ENCODE measurements at regions not wholly inside any gene's neighbourhood (a gene's known extent, or its start where the extent isn't known, plus 50 kb on each side); places are given as distances from the start of the nearest gene placed in this dataset.

DNA sequence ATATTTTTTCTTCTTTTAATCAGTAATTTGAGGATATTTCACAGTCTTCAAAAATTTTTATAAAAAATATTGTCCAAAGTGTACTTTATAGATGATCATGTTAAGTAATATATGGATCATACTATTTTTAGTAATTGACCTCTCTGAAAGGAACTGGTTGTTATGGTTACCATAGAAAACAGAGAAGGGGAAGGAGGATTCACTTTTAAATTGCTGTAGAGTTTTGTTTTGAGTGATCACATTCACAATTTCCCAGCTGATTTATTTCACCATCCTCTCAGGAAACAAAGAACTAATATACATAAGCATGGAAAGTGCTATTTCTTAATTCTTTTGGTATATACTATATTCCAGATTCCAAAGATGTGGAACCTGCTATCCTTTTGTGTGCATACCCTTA, 56.5 kb upstream of the NREP start:
- H3K27ac Mint-ChIP-seq = no peak overlapping the region

GRCh38 chr5:111810112-111810511, 53.1 kb upstream of the NREP start:
- H3K27ac Mint-ChIP-seq = no peak overlapping the region
- TF ChIP-seq CTCF (IDR thresholded peaks at IDR 0.05) = no peak
- ChIA-PET CTCF (no interaction called here), POLR2A (interaction anchor here (0.8 kb wide), 1 partner anchor 16 kb away, joined by 3 read pairs; no protein-coding TSS in a partner anchor)
- no peak for DNase-seq
- intact Hi-C loops (cut with micrococcal nuclease) = no loop called here
- ATAC-seq = no peak
- H3K36me3 Mint-ChIP-seq (ENCODE audit: low read depth) = no peaks in the 10 kb centered on the region
- no peaks in the 10 kb centered on the region for H3K27me3 Mint-ChIP-seq
- no peak overlapping the region for H3K4me3 Mint-ChIP-seq
- no peaks in the 10 kb centered on the region for H3K9me3 Mint-ChIP-seq
- H3K4me1 Mint-ChIP-seq (ENCODE audit: low read depth) = no peaks in the 10 kb centered on the region

More for the DNA sequence above, 56.5 kb upstream of the NREP start:
- no peaks in the 10 kb centered on the region for H3K36me3 Mint-ChIP-seq (ENCODE audit: low read depth)
- no peak for TF ChIP-seq CTCF (IDR thresholded peaks at IDR 0.05)
- intact Hi-C loops (cut with micrococcal nuclease) = no loop called here
- ATAC-seq = no peak
- H3K9me3 Mint-ChIP-seq = no peaks in the 10 kb centered on the region
- DNase-seq = no peak
- H3K4me1 Mint-ChIP-seq (ENCODE audit: low read depth) = no peaks in the 10 kb centered on the region
- ChIA-PET CTCF (no interaction called here), POLR2A (interaction anchor here (0.6 kb wide), 1 partner anchor 88 kb away, joined by 3 read pairs; no protein-coding TSS in a partner anchor)
- H3K27me3 Mint-ChIP-seq = no peaks in the 10 kb centered on the region
- no peak overlapping the region for H3K4me3 Mint-ChIP-seq
